ENCODE measurements at regions not wholly inside any gene's neighbourhood (a gene's known extent, or its start where the extent isn't known, plus 50 kb on each side); places are given as distances from the start of the nearest gene placed in this dataset.

DNA sequence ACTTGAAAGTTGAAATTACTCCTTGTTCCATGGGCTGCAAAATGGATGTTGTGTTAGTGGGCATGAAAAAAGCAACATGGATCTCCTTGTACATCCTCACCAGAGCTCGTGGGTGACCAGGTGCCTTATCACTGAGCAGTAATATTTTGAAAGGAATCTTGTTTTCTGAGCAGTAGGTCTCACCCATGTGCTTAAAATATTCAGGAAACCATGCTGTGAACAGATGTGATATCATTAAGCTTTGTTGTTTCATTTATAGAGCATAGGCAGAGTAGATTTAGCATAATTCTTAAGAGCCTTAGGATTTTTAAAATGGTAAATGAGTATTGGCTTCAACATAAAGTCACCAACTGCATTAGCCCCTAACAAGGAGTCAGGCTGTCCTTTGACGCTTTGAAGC, 316.6 kb downstream of the TYW1 start:
- TF ChIP-seq, protein P1, sequence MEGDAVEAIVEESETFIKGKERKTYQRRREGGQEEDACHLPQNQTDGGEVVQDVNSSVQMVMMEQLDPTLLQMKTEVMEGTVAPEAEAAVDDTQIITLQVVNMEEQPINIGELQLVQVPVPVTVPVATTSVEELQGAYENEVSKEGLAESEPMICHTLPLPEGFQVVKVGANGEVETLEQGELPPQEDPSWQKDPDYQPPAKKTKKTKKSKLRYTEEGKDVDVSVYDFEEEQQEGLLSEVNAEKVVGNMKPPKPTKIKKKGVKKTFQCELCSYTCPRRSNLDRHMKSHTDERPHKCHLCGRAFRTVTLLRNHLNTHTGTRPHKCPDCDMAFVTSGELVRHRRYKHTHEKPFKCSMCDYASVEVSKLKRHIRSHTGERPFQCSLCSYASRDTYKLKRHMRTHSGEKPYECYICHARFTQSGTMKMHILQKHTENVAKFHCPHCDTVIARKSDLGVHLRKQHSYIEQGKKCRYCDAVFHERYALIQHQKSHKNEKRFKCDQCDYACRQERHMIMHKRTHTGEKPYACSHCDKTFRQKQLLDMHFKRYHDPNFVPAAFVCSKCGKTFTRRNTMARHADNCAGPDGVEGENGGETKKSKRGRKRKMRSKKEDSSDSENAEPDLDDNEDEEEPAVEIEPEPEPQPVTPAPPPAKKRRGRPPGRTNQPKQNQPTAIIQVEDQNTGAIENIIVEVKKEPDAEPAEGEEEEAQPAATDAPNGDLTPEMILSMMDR (conservative IDR thresholded peaks at IDR 0.05 in 1 of 2, IDR thresholded peaks at IDR 0.05 in 1 of 2; ENCODE audit: low read depth in 1 of 2, low read length in 2 of 2): no peak
- TF ChIP-seq EZH2 (IDR thresholded peaks at IDR 0.05; ENCODE audit: low read length, missing control alignments): no peak

All from fibroblast of lung (primary cell).